OCI-M1 (cell line): ENCODE measurements at regions not wholly inside any gene's neighbourhood (a gene's known extent, or its start where the extent isn't known, plus 50 kb on each side); places are given as distances from the start of the nearest gene placed in this dataset.

Experiments used
- DNase-seq: peaks from one replicate; lab custom pipeline; 2025; lab: John Stamatoyannopoulos, UW

DNA sequence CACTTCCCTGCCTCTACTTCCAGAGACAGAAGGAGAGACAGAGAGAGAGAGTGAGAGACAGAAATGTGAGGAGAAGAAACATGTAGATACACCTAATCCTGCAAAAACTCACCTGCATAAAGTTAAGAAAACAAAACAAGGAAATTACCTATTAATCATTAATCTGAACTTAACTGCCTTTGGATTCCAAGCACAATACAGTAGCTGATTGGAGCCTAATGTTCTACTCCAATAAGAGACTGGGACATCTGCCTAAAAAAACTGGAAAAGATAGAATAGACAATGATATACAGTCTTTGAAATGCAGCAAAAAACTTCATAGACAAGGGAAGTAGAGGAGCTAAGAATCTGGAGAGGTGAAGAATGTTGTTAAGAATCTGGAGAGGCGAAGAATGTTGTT lies 910.2 kb upstream of the SLC10A2 start:
- DNase-seq = no peak

DNA sequence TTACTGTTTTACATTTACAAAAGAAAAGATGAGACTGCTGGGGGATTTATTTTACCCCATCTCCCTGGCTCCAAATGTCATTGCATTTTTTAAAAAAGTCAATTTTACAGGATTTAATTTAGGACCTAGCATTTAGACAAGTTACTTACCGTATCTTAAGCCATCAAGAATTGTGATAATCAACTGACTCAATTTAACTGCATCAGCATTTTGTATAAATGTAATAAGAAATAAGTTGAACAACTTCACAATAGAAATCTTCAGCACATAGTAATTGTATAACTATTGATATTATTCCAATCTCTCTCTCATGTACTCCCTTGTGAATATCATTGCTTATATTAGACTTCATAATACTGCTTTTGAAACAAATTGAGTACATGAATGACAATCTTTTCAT lies 907.5 kb upstream of the SLC10A2 start:
- no peak for DNase-seq

DNA sequence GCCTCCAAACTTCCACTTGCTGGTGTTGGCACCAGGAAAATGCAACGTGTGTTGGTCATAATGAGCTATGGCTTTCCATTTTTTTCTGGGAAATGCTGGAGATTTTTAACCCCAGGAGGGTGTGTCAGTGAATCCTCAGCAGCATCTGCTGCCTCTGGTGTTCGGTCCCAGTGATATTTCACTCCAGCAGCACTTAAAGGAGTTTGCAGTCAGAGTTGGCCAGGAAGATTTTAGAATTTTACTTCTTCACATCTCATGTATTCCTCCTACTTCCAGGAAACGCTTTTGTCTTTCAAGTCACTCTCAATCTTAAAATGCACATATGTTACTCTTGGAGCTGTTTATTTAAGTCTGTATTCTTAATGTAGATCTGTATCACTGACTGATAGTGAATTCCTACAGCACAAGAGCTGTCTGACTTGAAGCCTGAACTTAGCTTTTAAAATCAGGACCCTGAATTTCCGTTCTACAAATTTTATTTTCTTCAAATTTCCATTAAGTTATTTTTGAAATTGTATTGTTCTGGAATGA lies 903.4 kb upstream of the SLC10A2 start:
- DNase-seq = no peak

DNA sequence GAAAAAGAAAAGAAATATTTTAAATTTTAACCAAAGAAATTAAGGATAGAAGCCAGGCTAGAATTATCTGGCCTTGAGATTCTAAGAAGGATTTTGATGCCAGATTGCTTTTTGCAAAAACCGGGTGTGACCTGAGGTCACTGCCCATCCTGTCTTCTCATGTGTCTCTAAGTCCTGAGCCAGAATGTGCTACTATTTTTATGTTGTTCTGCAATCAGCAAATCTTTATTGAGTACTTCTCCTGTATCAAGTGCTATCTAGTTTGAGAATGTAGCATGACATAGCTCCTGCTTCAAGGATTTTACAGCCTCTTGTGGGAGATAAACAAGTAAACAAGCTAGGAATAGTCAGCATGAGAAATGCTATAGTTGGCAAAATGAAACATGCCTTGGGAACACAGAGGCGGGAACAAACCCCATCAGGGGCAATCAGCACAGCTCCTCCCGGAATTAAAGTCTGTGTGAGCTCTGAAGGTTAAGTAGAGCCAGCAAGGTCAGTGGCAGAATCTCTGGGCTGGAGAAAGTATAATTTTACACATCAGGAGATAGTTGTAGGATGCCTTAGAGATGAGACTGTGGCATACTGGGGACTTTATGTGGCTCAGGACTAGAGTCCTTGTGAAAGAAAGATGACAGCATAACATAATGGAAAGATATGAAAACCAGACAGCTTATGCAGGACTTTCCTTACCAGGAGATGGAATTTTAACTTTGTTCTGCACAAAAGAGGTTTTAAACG lies 899.5 kb upstream of the SLC10A2 start:
- no peak for DNase-seq

DNA sequence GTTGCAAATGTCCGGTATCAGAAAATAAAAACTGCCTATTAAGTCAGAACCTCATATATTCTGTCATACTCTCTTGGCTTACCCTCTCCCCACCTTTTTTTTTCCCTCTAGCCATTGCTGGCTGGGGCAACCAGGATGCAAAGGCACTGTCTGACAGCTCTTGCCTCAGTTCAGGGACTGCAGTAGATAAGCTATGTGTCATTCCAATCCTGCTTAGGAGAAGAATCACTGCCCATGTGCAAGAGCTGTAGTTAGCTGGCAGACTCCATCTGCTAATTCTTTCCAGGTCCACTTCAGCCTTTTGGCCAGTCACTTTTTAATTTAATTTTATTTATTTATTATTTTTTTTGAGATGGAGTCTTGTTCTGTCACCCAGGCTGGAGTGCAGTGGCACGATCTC lies 895.6 kb upstream of the SLC10A2 start:
- DNase-seq = no peak

DNA sequence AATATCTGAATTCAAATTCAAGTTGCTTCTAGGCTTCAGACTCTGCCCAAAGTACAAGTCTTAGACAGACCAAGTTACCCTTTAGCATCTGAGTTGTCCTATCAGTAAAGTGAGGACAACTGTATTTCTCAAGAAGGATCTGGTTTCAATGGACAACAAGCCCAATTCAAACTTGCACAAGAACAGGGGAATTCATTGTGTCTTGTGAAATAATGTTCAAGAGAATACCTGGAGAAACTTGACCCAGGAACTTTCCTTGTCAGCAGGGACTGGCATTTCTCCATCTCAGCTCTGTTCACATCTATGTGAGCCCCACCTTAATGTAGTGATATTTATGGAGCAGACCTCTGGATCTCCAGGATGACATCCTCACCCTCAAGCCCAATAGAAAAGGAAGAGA lies 894.9 kb upstream of the SLC10A2 start:
- DNase-seq = no peak

DNA sequence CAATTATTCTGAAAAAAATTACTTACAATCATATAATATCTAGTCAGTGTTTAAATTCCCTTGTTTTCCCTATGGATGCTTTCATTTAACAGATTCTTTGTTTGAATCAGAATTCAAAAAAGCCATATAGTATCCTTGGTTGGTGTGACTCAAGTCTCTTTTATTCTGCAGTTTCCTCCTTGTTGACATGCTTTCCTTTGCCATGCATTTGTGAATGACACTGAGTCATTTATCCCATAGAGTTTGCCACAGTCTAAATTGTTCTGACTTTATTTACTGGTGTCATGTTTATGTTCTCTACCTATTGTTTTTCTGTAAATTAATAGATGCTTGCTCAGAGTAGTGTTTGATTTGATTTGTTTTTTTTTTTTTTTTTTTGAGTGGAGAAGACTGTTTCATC lies 893.8 kb upstream of the SLC10A2 start:
- no peak for DNase-seq

DNA sequence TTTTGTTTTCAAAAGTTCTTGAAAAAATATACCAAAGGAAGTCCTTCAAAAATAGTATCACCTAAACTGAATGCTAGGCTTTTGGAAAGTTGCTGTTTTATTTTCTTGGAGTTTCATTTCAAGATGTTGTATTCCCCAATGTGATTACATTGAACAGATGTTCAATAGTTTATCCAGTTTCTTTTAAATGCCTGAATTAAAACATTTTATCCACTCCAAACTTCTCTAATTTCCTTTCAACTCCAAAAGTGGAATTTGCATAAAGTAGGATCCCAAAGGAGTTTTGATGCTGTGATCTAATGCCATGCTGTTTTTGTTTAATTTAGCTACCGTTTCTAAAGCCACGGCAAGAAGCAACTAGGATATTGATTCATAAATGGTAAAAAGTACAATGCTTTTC lies 892.5 kb upstream of the SLC10A2 start:
- no peak for DNase-seq

DNA sequence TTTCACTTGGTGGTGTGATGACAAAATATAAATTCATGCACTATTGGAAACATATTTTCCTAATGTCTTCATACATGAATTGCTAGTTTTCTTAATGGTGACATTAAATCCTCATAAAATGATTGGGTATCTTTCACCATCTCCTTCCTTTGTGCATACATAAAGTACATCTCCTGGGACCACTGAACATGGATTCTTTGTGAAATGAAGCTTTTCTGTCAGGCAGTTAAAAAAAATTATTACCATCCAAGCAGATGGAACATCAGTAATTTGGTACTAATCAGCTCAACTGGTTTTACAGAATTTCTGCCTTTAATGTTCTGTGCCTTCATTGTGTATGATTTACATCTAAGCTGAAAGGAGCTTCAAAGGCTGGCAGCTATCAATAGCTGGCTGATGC lies 891.7 kb upstream of the SLC10A2 start:
- no peak for DNase-seq

DNA sequence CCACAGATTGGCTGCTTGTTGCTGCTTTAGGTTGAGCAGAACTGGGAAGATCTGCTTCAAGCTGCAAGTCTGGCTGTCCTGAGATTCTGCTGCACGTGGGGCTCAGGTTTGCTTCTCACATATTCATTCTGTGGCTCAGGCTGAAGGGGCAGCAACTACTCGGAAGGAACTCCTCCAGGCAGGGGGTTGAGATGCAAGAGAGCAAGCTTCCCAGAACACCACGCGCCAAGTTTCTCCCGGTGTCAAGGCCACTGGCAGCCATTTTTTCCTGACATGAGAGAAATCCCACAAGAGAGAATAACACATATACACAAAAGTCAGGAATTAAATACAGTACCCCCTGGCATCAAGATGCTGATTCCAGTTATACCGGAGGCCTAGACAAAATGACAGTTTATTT lies 887.6 kb upstream of the SLC10A2 start:
- DNase-seq = no peak

DNA sequence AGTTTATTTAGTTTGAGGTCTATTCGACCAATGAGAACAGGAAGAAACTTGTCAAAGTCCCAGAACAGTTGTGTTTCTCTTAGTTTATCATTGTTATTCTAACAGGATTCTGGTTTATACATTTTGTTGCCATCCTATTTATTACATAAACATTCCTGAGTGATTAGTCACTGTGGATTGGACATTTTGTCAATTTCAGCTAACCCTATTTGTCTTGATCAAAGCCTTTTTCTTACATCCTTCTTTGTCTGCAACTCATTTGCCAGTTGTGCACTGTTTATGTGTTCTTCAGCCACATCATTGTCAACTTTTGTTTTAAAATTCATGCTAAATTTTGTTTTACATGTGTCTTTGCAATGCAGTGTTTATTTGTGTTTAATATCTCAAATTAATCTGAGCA lies 886.0 kb upstream of the SLC10A2 start:
- DNase-seq = no peak

DNA sequence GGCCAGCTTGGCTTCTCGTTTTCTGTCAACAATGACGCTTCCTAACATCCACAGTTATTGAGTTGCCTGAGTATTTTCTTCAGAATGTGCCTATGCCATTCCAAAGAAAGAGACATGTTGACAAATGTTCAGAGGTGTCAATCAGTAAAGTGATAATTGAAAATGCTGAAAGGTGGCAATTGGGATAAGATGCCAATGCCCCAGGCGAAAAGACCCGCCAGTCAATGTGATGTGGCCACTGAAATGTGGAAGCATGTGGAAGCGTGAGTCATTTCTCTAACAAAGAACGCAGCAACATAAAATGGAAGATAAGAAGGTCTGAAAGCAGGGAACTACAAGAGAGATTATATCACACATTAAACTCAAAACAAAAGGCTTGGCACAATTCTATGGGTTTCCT lies 882.2 kb upstream of the SLC10A2 start:
- DNase-seq = peak; percentile 54

DNA sequence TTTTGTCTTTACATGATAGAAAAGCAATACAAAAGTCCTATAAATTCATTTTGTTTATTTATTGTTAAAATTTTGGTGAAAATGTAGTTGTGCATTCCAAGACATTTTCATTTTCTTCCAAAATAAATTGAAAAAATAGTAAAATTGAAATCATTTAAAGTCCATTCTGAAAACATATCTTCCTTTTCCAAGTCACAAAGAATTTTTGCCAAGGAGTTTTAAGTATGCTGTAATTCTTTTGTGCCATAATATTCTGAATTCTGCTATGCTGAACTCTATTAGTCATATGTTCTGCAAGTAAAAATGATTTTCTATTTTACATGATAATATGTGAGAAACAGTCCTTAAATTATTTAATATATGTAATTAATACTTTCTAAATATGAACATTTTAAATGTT lies 879.6 kb upstream of the SLC10A2 start:
- no peak for DNase-seq

DNA sequence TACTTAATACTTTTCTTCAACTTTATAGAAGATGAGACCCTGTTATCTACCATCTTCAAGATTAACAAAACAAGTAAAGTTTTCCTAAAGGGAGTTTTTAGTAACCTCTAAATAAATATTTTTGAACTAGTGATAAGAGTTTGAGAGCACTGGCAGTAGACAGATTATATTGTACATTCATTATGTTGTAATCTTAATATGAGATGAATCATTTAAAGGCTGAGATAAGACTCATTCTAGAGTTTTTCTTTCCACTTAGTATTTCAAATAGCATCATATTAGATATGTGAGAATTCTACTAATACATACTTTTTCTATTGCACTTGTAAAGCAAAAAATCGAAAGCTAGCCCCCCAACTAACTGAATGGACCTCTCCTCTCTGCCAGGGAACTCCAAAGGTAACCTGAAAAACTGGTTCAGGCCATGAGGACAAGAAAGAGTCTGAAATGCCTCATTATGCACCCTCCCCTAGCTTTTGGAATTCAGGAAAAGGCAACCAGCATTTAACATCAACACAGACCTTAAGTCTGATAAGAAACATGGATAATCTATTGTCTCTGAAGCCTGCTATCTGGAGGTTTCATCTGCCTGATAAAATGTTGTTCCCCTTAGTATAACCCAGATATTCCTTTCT lies 875.4 kb upstream of the SLC10A2 start:
- no peak for DNase-seq

DNA sequence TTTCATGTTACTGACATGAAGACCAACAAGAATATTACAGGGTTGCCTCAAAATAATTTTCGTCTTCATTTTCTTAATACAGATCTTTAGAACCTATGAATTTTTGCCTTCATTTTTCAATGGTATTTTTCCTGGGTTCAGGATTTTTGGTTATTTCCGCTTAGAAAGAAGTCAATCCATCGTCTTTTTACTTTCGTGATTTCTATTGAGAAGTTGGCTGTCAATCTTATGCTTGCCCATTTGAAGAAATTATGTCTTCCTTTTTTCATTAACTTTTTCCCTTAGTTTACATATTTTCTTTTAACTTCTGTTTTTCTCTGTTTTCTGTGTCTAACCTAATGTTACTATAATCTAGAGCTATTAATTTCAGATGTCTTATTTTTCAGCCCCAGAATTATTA lies 868.9 kb upstream of the SLC10A2 start:
- DNase-seq = peak; percentile 17

DNA sequence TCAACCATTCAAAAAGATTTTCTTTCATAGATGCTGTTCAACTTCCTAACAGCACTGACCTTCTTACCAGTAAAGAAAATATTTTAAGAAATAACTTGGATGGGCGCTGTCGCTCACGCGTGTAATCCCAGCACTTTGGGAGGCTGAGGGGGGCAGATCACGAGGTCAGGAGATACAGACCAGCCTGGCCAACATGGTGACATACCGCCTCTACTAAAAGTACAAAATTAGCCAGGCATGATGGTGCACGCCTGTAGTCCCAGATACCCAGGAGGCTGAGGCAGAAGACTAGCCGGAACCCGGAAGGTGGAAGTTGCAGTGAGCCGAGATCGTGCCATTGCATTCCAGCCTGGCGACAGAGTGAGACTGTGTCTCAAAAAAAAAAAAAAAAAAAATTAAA lies 865.7 kb upstream of the SLC10A2 start:
- no peak for DNase-seq

DNA sequence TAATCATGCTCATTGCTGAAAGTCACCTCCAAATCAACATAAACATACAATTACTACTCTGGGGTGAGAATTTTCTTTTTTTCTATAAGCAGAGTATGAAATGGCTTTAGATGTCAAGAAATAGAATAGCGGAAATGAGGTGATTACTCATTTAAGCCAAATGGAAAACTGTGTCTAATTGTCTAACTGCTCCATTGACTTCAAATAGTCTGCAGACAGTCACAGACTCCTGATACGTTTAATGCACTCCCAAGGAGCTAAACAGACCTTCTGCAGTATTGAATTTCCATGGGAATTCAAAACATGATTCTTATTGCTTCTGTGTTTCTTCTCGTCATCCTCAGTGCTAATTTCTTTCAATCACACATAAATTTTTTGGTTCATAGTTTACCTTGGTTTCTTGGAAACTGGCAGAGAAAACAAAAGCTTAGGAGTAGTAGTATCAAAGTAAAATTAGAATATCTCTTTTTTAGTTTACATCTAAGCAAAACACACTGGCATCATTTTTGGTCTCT lies 865.2 kb upstream of the SLC10A2 start:
- no peak for DNase-seq

DNA sequence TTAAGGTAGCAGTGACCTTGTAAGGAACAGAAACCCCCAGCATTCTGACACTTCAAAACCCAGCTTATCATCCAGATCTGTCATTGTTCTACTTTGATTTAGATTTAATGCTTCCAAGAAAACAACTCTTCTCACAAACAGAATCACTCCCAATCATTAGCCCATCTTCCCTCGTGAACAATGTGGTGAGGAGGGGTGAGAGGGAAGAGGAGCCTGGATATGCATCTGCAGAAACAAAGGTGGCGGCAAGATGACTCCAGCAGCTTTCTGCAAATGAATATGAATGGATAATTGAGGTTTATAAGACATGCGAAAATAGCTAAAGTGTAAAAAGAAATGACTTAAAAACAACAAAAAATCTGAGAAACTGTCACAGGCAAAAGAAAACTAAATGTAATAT lies 859.9 kb upstream of the SLC10A2 start:
- DNase-seq = no peak

DNA sequence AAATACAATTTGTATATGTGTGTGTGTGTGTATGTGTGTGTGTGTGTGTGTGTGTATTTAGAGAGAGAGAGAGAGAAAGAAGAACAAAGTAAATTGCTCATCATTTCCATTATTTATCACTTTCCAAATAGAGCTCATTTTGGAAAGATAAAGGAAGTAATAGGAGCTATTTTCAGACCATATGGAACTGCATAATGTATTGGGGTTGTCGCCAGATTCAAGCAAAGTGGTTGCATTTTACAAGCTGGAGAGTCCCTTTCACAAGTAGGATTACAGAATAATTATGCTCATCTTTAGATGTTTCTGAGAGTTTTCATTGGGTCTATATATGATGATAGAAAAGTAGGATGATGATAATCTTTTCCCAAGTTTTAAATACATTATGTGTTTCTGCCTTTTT lies 842.7 kb upstream of the SLC10A2 start:
- DNase-seq = no peak

DNA sequence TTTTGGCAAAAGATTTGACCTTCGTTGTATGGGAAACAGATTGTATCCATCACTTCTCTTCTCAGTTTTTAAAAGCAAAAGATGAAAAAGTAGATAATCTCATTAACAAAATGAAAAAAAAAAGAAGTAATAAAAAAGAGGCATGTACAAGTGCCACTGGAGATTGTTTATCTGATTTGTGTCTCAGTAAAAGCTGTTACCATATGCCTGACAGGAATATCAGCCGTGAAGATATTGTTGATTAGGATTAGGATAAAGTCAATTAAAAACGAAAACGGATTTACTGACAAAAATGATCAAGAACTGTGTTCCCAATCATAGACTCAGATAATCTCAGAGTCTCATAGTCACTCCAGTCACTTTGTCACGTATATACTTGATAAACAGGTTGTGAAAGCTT lies 842.1 kb upstream of the SLC10A2 start:
- DNase-seq = no peak

DNA sequence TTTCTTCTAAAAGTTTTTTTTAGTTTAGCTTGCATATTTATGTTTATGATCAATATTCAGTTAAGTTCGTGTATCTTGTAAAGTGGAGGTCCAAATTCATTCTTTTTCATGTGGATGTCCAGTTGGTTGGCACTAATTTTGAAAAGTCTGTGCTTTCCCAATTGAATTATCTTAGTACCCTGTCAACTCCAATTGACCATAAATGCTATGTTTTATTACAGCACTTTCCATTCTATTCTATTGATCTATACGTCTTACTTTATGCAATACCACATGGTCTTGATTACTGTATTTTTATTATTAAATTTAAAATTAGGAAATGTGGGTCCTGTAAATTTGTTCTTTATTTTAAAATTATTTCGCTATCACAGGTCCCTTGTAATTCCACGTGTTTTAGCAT lies 837.6 kb upstream of the SLC10A2 start:
- no peak for DNase-seq

DNA sequence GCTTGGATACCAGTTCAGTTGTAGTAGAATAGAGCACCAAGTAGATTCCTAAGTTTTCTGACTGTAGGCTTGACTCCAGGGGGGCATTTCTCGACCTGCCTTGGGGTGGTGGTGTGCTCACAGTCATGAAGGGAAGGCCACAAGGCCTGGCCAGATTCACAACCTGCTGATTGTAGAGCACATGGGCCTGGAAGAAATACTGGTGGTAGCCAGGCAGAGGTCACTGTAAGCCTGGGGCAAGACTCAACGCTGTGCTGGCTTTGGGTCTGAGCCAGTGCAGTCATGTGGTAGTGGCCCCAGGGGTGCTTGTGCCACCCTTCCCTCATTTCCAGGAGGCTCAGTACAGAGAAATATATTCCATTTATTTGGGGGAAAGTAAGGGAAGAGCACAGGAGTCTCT lies 832.3 kb upstream of the SLC10A2 start:
- DNase-seq = no peak

DNA sequence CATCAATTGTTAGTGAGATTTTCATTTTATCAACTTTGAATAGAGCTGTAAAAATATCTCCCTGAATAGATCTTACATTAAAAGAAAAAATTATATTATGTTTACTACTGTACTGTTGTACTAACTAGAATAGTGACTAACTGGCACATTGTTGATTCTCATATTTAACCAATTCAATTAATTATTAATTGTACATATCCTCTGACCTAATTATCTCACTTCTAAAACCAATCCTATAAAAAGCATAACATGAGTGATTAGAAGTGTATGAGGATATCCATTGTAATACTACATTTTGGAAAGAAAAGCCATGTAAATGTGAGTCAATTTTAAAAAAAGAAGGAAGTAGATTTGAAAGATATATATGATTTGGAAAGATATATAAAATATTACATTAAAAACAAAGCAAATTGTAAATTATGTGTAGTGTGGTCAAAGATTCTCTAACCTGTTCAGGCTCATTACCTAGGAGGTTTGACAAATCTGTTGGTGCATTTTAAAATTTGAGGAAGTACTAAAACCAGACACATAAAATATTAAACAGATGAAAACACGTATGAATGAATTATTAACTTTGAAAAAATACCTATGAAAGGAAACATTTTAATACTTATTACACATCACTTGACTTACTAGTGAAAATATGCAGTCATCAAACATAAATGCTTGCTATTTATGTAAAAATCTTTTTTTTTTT lies 829.8 kb upstream of the SLC10A2 start:
- no peak for DNase-seq
